Stimulated activated CD4-positive, alpha-beta T cell treated with anti-CD3 and anti-CD28 coated beads, Interleukin-4, amount 100 ng/mL, for 4 hours (primary cell): ENCODE measurements at regions not wholly inside any gene's neighbourhood (a gene's known extent, or its start where the extent isn't known, plus 50 kb on each side); places are given as distances from the start of the nearest gene placed in this dataset.

Experiments
- DNase-seq, 2 experiments: peaks; one replicate each; pipeline ENCODE4 v3.0.0-alpha.2; 2020

- DNase-seq: no peak
Measured at GRCh38 chr17:79340333-79341221, 266.0 kb downstream of the ENGASE start.

- no peak for DNase-seq
Measured at GRCh38 chr17:79339321-79339720, 264.7 kb downstream of the ENGASE start.

GRCh38 chr17:79338604-79339003 is 264.0 kb downstream of the ENGASE start:
- DNase-seq: no peak

- no peak for DNase-seq
Measured at GRCh38 chr17:79338152-79338551, 263.5 kb downstream of the ENGASE start.

- DNase-seq: no peak
Measured at GRCh38 chr17:79337053-79337452, 262.4 kb downstream of the ENGASE start.

- DNase-seq: no peak
Measured at GRCh38 chr17:79335456-79335855, 260.8 kb downstream of the ENGASE start.

- no peak for DNase-seq
Measured at GRCh38 chr17:79332011-79332554, 257.5 kb downstream of the ENGASE start.

GRCh38 chr17:79331492-79331891 is 256.9 kb downstream of the ENGASE start:
- no peak for DNase-seq

- no peak for DNase-seq
Measured at GRCh38 chr17:79330696-79331095, 256.1 kb downstream of the ENGASE start.

- DNase-seq: no peak
Measured at GRCh38 chr17:79330229-79330628, 255.6 kb downstream of the ENGASE start.

GRCh38 chr17:79326814-79327213 is 252.2 kb downstream of the ENGASE start:
- DNase-seq: no peak

- no peak for DNase-seq
Measured at GRCh38 chr17:79325709-79326430, 251.2 kb downstream of the ENGASE start.

- DNase-seq: no peak
Measured at GRCh38 chr17:79324194-79324593, 249.6 kb downstream of the ENGASE start.

GRCh38 chr17:79323566-79323965 is 248.9 kb downstream of the ENGASE start:
- no peak for DNase-seq

- DNase-seq: no peak
Measured at GRCh38 chr17:79322211-79323123, 247.8 kb downstream of the ENGASE start.

- DNase-seq: no peak
Measured at GRCh38 chr17:79320331-79320730, 245.7 kb downstream of the ENGASE start.

- DNase-seq: no peak
Measured at GRCh38 chr17:79317916-79318315, 243.3 kb downstream of the ENGASE start.

GRCh38 chr17:79316805-79317204 is 242.2 kb downstream of the ENGASE start:
- no peak for DNase-seq

- DNase-seq: no peak
Measured at GRCh38 chr17:79315358-79316105, 240.9 kb downstream of the ENGASE start.

- DNase-seq: no peak
Measured at GRCh38 chr17:79314617-79315357, 240.2 kb downstream of the ENGASE start.

GRCh38 chr17:79311373-79311772 is 236.7 kb downstream of the ENGASE start:
- no peak for DNase-seq
